Caco-2 (cell line): ENCODE measurements at regions not wholly inside any gene's neighbourhood (a gene's known extent, or its start where the extent isn't known, plus 50 kb on each side); places are given as distances from the start of the nearest gene placed in this dataset.

Experiments
- BruUV-seq: library from RNA; stranded (reverse); fragments of 400-500 nt; replicated peaks from 2 replicates; lab custom pipeline; 2021; lab: Mats Ljungman, UMichigan
- CTCF ChIA-PET: fragments of 300-600 bp; sonication (Branson Sonifier 250); formaldehyde crosslinking; loops from one replicate; lab custom pipeline; 2022; ENCODE audit warnings: antibody characterized with exemption; lab: Charles Lee
- POLR2A ChIA-PET: fragments of 300-600 bp; sonication (Branson Sonifier 250); formaldehyde crosslinking; loops from one replicate; lab custom pipeline; 2022; ENCODE audit warnings: antibody characterized with exemption; lab: Charles Lee
- DNase-seq, 2 experiments: peaks; one replicate each; pipeline versions ENCODE4 v3.0.0 to v3.0.0-alpha.2; 2020 to 2022
- H3K27me3 ChIP-seq: replicated peaks from 2 replicates; pipeline ENCODE4 v1.6.0; 2011; ENCODE audit warnings: low read length; ENCODE audit not compliant: control insufficient read depth, insufficient read depth
- H3K36me3 ChIP-seq: 2 replicates; pipeline ENCODE4 v1.5.1; 2011; ENCODE audit warnings: low read length; ENCODE audit not compliant: control insufficient read depth, insufficient read depth
- H3K4me1 ChIP-seq: fragments of 250-450 bp; sonication (Bioruptor Pico); 2 replicates; pipeline ENCODE4 v1.5.1; 2020; ENCODE audit warnings: mild to moderate bottlenecking
- H3K4me3 ChIP-seq: 2 replicates; pipeline ENCODE4 v1.5.1; 2011; ENCODE audit warnings: low read depth, mild to moderate bottlenecking, control low read depth, low read length
- H3K9me3 ChIP-seq: fragments of 250-450 bp; sonication (Bioruptor Pico); 2 replicates; pipeline ENCODE4 v1.5.1; 2020; ENCODE audit warnings: mild to moderate bottlenecking, moderate library complexity
- H3K27ac Mint-ChIP-seq: one replicate; pipeline ENCODE4 v1.8.0; 2022; ENCODE audit warnings: mixed read lengths; ENCODE audit not compliant: unreplicated experiment
- H3K27me3 Mint-ChIP-seq: one replicate; pipeline ENCODE4 v1.8.0; 2022; ENCODE audit warnings: mixed read lengths; ENCODE audit not compliant: insufficient read depth, unreplicated experiment
- H3K36me3 Mint-ChIP-seq: one replicate; pipeline ENCODE4 v1.8.0; 2022; ENCODE audit warnings: mild to moderate bottlenecking, mixed read lengths; ENCODE audit not compliant: insufficient read depth, unreplicated experiment
- H3K4me1 Mint-ChIP-seq: one replicate; pipeline ENCODE4 v1.8.0; 2022; ENCODE audit warnings: low read depth, mixed read lengths; ENCODE audit not compliant: unreplicated experiment
- H3K4me3 Mint-ChIP-seq: one replicate; pipeline ENCODE4 v1.8.0; 2022; ENCODE audit warnings: mild to moderate bottlenecking, moderate library complexity, mixed read lengths; ENCODE audit not compliant: unreplicated experiment
- H3K9me3 Mint-ChIP-seq: one replicate; pipeline ENCODE4 v1.8.0; 2022; ENCODE audit warnings: mixed read lengths; ENCODE audit not compliant: unreplicated experiment
- CTCF ChIP-seq, 2 experiments: fragments of 200-600 bp in 1 of 2; IDR thresholded peaks; 1 replicate in 1 of 2; 2 replicates in 1 of 2; pipeline versions ENCODE4 v1.5.1 to v1.8.0; 2011 to 2022; ENCODE audit warnings: antibody characterized with exemption in 1 of 2, control low read depth in 1 of 2, inconsistent platforms in 1 of 2, low read depth in 1 of 2, low read length in 1 of 2, mild to moderate bottlenecking in 1 of 2, moderate library complexity in 1 of 2; ENCODE audit not compliant: insufficient read depth in 1 of 2, severe bottlenecking in 1 of 2, unreplicated experiment in 1 of 2
- intact Hi-C: fragments of 100-400 bp; cut with micrococcal nuclease; formaldehyde crosslinking; loops from one replicate; pipeline ENCODE4 v1.10.0; 2022; ENCODE audit not compliant: unreplicated experiment

- H3K4me3 ChIP-seq, result no peak overlapping the region
- no peak overlapping the region for H3K4me3 Mint-ChIP-seq
- no peaks in the 10 kb centered on the region for H3K36me3 ChIP-seq
- DNase-seq, result no peak
- BruUV-seq, result no TSS peak
- no peaks in the 10 kb centered on the region for H3K9me3 Mint-ChIP-seq
- no peaks in the 10 kb centered on the region for H3K27me3 Mint-ChIP-seq
- ChIA-PET POLR2A (no interaction called here), CTCF (no interaction called here)
- intact Hi-C loops, result no loop called here
- H3K36me3 Mint-ChIP-seq, result no peaks in the 10 kb centered on the region
- H3K4me1 Mint-ChIP-seq, result no peaks in the 10 kb centered on the region
- no peak overlapping the region for H3K27ac Mint-ChIP-seq
- H3K9me3 ChIP-seq, result no peaks in the 10 kb centered on the region
- no peaks in the 10 kb centered on the region for H3K4me1 ChIP-seq
- TF ChIP-seq CTCF (IDR thresholded peaks at IDR 0.05; ENCODE audit: insufficient read depth in 1 of 2, low read depth in 1 of 2, low read length in 1 of 2, severe bottlenecking in 1 of 2, unreplicated experiment in 1 of 2), result no peak
- H3K27me3 ChIP-seq, result no peaks in the 10 kb centered on the region
Measured at GRCh38 chr9:13868336-13868735, 445.6 kb downstream of the NFIB start.

- no peaks in the 10 kb centered on the region for H3K9me3 Mint-ChIP-seq
- no peaks in the 10 kb centered on the region for H3K4me1 Mint-ChIP-seq
- Histone ChIP-seq H3K27me3 (no peaks in the 10 kb centered on the region), H3K36me3 (no peaks in the 10 kb centered on the region), H3K9me3 (no peaks in the 10 kb centered on the region), H3K4me3 (no peak overlapping the region), H3K4me1 (no peaks in the 10 kb centered on the region)
- TF ChIP-seq CTCF (IDR thresholded peaks at IDR 0.05; ENCODE audit: insufficient read depth in 1 of 2, low read depth in 1 of 2, low read length in 1 of 2, severe bottlenecking in 1 of 2, unreplicated experiment in 1 of 2), result no peak
- ChIA-PET CTCF (no interaction called here), POLR2A (no interaction called here)
- DNase-seq, result no peak
- no peaks in the 10 kb centered on the region for H3K36me3 Mint-ChIP-seq
- no TSS peak for BruUV-seq
- H3K27ac Mint-ChIP-seq, result no peak overlapping the region
- no peaks in the 10 kb centered on the region for H3K27me3 Mint-ChIP-seq
- intact Hi-C loops, result no loop called here
- no peak overlapping the region for H3K4me3 Mint-ChIP-seq
Measured at GRCh38 chr9:13865869-13866268, 448.1 kb downstream of the NFIB start.

- no peak for TF ChIP-seq CTCF (IDR thresholded peaks at IDR 0.05; ENCODE audit: insufficient read depth in 1 of 2, low read depth in 1 of 2, low read length in 1 of 2, severe bottlenecking in 1 of 2, unreplicated experiment in 1 of 2)
- Histone ChIP-seq H3K36me3 (no peaks in the 10 kb centered on the region), H3K27me3 (no peaks in the 10 kb centered on the region), H3K4me1 (no peaks in the 10 kb centered on the region), H3K4me3 (no peak overlapping the region), H3K9me3 (no peaks in the 10 kb centered on the region)
- ChIA-PET CTCF (no interaction called here), POLR2A (no interaction called here)
- Mint-ChIP-seq H3K27ac (no peak overlapping the region), H3K9me3 (no peaks in the 10 kb centered on the region), H3K27me3 (no peaks in the 10 kb centered on the region), H3K36me3 (no peaks in the 10 kb centered on the region), H3K4me1 (no peaks in the 10 kb centered on the region), H3K4me3 (no peak overlapping the region)
- no peak for DNase-seq
- no TSS peak for BruUV-seq
- intact Hi-C loops, result no loop called here
Measured at GRCh38 chr9:13863112-13863511, 450.8 kb downstream of the NFIB start.
